Activated CD4-positive, alpha-beta memory T cell treated with anti-CD3 and anti-CD28 coated beads for 36 hours (primary cell): ENCODE measurements at regions not wholly inside any gene's neighbourhood (a gene's known extent, or its start where the extent isn't known, plus 50 kb on each side); places are given as distances from the start of the nearest gene placed in this dataset.

Experiments used
- CTCF ChIA-PET: fragments of 350-600 bp; sonication (Branson Sonifier 250); formaldehyde crosslinking; loops from one replicate; lab custom pipeline; 2021; ENCODE audit warnings: antibody characterized with exemption, inconsistent platforms; lab: Charles Lee
- POLR2A ChIA-PET: fragments of 350-600 bp; sonication (Branson Sonifier 250); formaldehyde crosslinking; loops from one replicate; lab custom pipeline; 2021; ENCODE audit warnings: antibody characterized with exemption; lab: Charles Lee
- DNase-seq: peaks from one replicate; pipeline ENCODE4 v3.0.0-alpha.2; 2020
- H3K27ac Mint-ChIP-seq: one replicate; pipeline ENCODE4 v1.8.0; 2021; ENCODE audit warnings: mixed read lengths
- H3K27me3 Mint-ChIP-seq: one replicate; pipeline ENCODE4 v1.8.0; 2021; ENCODE audit warnings: mixed read lengths
- H3K36me3 Mint-ChIP-seq: one replicate; pipeline ENCODE4 v1.8.0; 2021; ENCODE audit warnings: mixed read lengths
- H3K4me1 Mint-ChIP-seq: one replicate; pipeline ENCODE4 v1.8.0; 2021; ENCODE audit warnings: low read depth, mixed read lengths
- H3K4me3 Mint-ChIP-seq: one replicate; pipeline ENCODE4 v1.8.0; 2021; ENCODE audit warnings: mild to moderate bottlenecking, mixed read lengths
- H3K9me3 Mint-ChIP-seq: one replicate; pipeline ENCODE4 v1.8.0; 2021; ENCODE audit warnings: mixed read lengths
- intact Hi-C: fragments of 100-400 bp; cut with micrococcal nuclease; formaldehyde crosslinking; loops from one replicate; pipeline ENCODE4 v1.15.1; 2023

- ChIA-PET CTCF (no interaction called here), POLR2A (no interaction called here)
- Mint-ChIP-seq H3K27me3 (peaks cover 5% of the 10 kb centered on the region), H3K4me3 (no peak overlapping the region), H3K36me3 (no peaks in the 10 kb centered on the region), H3K27ac (no peak overlapping the region), H3K9me3 (no peaks in the 10 kb centered on the region), H3K4me1 (no peaks in the 10 kb centered on the region)
- no peak for DNase-seq
- intact Hi-C loops, result no loop called here
Observed at GRCh38 chr4:100970414-100970813, 376.9 kb downstream of the PPP3CA start.

GRCh38 chr4:100969925-100970324 is 377.4 kb downstream of the PPP3CA start:
- CTCF ChIA-PET, result no interaction called here
- H3K36me3 Mint-ChIP-seq, result no peaks in the 10 kb centered on the region
- H3K27me3 Mint-ChIP-seq, result peaks cover 5% of the 10 kb centered on the region
- no peak overlapping the region for H3K27ac Mint-ChIP-seq
- no peak overlapping the region for H3K4me3 Mint-ChIP-seq
- DNase-seq, result no peak
- no peaks in the 10 kb centered on the region for H3K9me3 Mint-ChIP-seq
- H3K4me1 Mint-ChIP-seq, result no peaks in the 10 kb centered on the region
- intact Hi-C loops, result no loop called here
- POLR2A ChIA-PET, result no interaction called here

GRCh38 chr4:100968046-100968445 is 379.3 kb downstream of the PPP3CA start:
- H3K27me3 Mint-ChIP-seq, result peaks cover 5% of the 10 kb centered on the region
- no peaks in the 10 kb centered on the region for H3K36me3 Mint-ChIP-seq
- no peak for DNase-seq
- intact Hi-C loops, result no loop called here
- CTCF ChIA-PET, result interaction anchor here (0.6 kb wide), 1 partner anchor 91 kb away, joined by 3 read pairs; no protein-coding TSS in a partner anchor
- no peaks in the 10 kb centered on the region for H3K4me1 Mint-ChIP-seq
- no peaks in the 10 kb centered on the region for H3K9me3 Mint-ChIP-seq
- POLR2A ChIA-PET, result no interaction called here
- no peak overlapping the region for H3K27ac Mint-ChIP-seq
- H3K4me3 Mint-ChIP-seq, result no peak overlapping the region

- H3K27me3 Mint-ChIP-seq, result peaks cover 2% of the 10 kb centered on the region
- H3K4me3 Mint-ChIP-seq, result no peak overlapping the region
- intact Hi-C loops, result no loop called here
- no peak overlapping the region for H3K27ac Mint-ChIP-seq
- ChIA-PET POLR2A (no interaction called here), CTCF (no interaction called here)
- H3K4me1 Mint-ChIP-seq, result no peaks in the 10 kb centered on the region
- H3K36me3 Mint-ChIP-seq, result no peaks in the 10 kb centered on the region
- H3K9me3 Mint-ChIP-seq, result no peaks in the 10 kb centered on the region
- DNase-seq, result no peak
Observed at GRCh38 chr4:100963627-100964026, 383.7 kb downstream of the PPP3CA start.

GRCh38 chr4:100962698-100963097 is 384.6 kb downstream of the PPP3CA start:
- POLR2A ChIA-PET, result no interaction called here
- Mint-ChIP-seq H3K4me3 (no peak overlapping the region), H3K4me1 (no peaks in the 10 kb centered on the region), H3K36me3 (no peaks in the 10 kb centered on the region), H3K27me3 (peaks cover 2% of the 10 kb centered on the region), H3K27ac (no peak overlapping the region), H3K9me3 (no peaks in the 10 kb centered on the region)
- CTCF ChIA-PET, result no interaction called here
- DNase-seq, result no peak
- intact Hi-C loops, result no loop called here

DNA sequence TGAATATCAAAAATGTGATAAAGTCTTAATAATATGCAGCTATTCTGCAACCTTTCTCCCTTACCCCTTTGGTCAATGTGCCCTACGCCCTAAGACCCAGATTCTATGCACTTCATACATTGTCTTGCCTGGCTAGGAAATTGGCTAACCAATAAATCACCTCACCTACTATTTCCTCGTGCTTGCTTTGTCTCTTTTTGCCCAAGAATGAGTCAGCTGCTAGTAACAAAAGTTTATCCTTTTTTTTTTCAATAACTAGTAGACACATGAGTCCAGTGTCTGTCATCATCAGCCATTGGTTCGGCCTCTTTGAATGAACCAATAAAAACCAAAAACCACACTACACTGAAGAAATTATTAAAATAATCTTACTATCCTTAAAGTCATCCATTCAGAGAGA is 387.1 kb downstream of the PPP3CA start:
- CTCF ChIA-PET, result no interaction called here
- Mint-ChIP-seq H3K27me3 (no peaks in the 10 kb centered on the region), H3K4me3 (no peak overlapping the region), H3K9me3 (no peaks in the 10 kb centered on the region), H3K27ac (no peak overlapping the region), H3K4me1 (no peaks in the 10 kb centered on the region), H3K36me3 (no peaks in the 10 kb centered on the region)
- intact Hi-C loops, result no loop called here
- POLR2A ChIA-PET, result no interaction called here
- no peak for DNase-seq

GRCh38 chr4:100954046-100954445 is 393.3 kb downstream of the PPP3CA start:
- H3K9me3 Mint-ChIP-seq, result no peaks in the 10 kb centered on the region
- no peak overlapping the region for H3K4me3 Mint-ChIP-seq
- intact Hi-C loops, result no loop called here
- ChIA-PET POLR2A (no interaction called here), CTCF (interaction anchor here (0.8 kb wide), 1 partner anchor 11 kb away, joined by 3 read pairs; no protein-coding TSS in a partner anchor)
- H3K36me3 Mint-ChIP-seq, result no peaks in the 10 kb centered on the region
- H3K27ac Mint-ChIP-seq, result no peak overlapping the region
- no peak for DNase-seq
- H3K4me1 Mint-ChIP-seq, result no peaks in the 10 kb centered on the region
- H3K27me3 Mint-ChIP-seq, result peaks cover 3% of the 10 kb centered on the region

DNA sequence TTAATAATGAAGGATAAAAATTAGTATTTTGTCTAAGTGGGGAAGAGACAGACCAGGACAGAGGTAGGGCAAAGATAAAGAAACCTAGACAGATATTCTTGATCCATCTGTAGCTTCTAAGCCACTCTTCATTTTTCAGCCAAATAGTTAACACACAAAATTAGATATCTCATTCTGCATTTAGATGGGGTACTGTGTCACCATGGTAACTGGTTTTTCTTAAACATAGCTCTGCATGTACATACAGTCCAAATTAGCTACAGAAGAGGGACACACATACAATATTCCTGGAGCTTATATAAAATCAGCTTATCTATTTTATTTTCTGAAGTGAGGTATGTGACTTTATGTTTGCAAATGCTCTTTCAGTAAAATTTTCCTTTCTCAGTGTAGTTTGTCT is 393.7 kb downstream of the PPP3CA start:
- intact Hi-C loops, result no loop called here
- H3K27me3 Mint-ChIP-seq, result peaks cover 3% of the 10 kb centered on the region
- no peaks in the 10 kb centered on the region for H3K9me3 Mint-ChIP-seq
- no peak for DNase-seq
- H3K4me3 Mint-ChIP-seq, result no peak overlapping the region
- CTCF ChIA-PET, result interaction anchor here (0.8 kb wide), 1 partner anchor 11 kb away, joined by 3 read pairs; no protein-coding TSS in a partner anchor
- H3K27ac Mint-ChIP-seq, result no peak overlapping the region
- no peaks in the 10 kb centered on the region for H3K4me1 Mint-ChIP-seq
- H3K36me3 Mint-ChIP-seq, result no peaks in the 10 kb centered on the region
- POLR2A ChIA-PET, result no interaction called here

GRCh38 chr4:100952590-100952989 is 394.7 kb downstream of the PPP3CA start:
- CTCF ChIA-PET, result no interaction called here
- H3K27me3 Mint-ChIP-seq, result peaks cover 3% of the 10 kb centered on the region
- H3K4me3 Mint-ChIP-seq, result no peak overlapping the region
- H3K36me3 Mint-ChIP-seq, result no peaks in the 10 kb centered on the region
- H3K9me3 Mint-ChIP-seq, result no peaks in the 10 kb centered on the region
- no peaks in the 10 kb centered on the region for H3K4me1 Mint-ChIP-seq
- POLR2A ChIA-PET, result no interaction called here
- DNase-seq, result no peak
- H3K27ac Mint-ChIP-seq, result no peak overlapping the region
- intact Hi-C loops, result no loop called here

- Mint-ChIP-seq H3K4me1 (no peaks in the 10 kb centered on the region), H3K36me3 (no peaks in the 10 kb centered on the region), H3K9me3 (no peaks in the 10 kb centered on the region), H3K4me3 (no peak overlapping the region), H3K27ac (no peak overlapping the region), H3K27me3 (peaks cover 3% of the 10 kb centered on the region)
- DNase-seq, result no peak
- ChIA-PET CTCF (no interaction called here), POLR2A (no interaction called here)
- intact Hi-C loops, result no loop called here
Observed at GRCh38 chr4:100949350-100949935, 397.9 kb downstream of the PPP3CA start.

GRCh38 chr4:100948911-100949310 is 398.4 kb downstream of the PPP3CA start:
- Mint-ChIP-seq H3K4me1 (no peaks in the 10 kb centered on the region), H3K4me3 (no peak overlapping the region), H3K9me3 (no peaks in the 10 kb centered on the region), H3K27me3 (peaks cover 3% of the 10 kb centered on the region), H3K36me3 (no peaks in the 10 kb centered on the region), H3K27ac (no peak overlapping the region)
- ChIA-PET CTCF (no interaction called here), POLR2A (no interaction called here)
- intact Hi-C loops, result no loop called here
- DNase-seq, result no peak

DNA sequence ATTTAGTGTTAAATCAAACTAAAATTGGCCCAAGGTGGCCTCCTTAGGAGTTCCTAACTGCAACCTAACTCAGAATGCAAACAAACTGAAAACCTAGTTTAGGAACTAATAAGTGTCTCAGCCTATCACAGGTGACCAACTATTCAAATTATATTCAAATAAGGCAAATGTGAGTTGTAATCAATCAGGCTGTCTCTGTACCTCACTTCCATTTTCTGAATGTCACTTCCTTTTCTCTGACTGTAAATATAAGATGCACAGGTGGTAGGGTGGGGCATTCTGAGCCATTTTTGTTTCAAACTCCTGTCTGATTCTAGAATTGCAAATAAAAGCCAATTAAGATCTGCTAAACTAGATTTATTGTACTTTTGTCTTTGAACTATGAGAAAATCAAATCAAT is 401.5 kb downstream of the PPP3CA start:
- Mint-ChIP-seq H3K27ac (no peak overlapping the region), H3K27me3 (peaks cover 3% of the 10 kb centered on the region), H3K36me3 (no peaks in the 10 kb centered on the region), H3K4me3 (no peak overlapping the region), H3K4me1 (no peaks in the 10 kb centered on the region), H3K9me3 (peaks cover 9% of the 10 kb centered on the region)
- POLR2A ChIA-PET, result no interaction called here
- DNase-seq, result no peak
- CTCF ChIA-PET, result no interaction called here
- intact Hi-C loops, result no loop called here

- intact Hi-C loops, result no loop called here
- DNase-seq, result no peak
- H3K36me3 Mint-ChIP-seq, result no peaks in the 10 kb centered on the region
- no peak overlapping the region for H3K4me3 Mint-ChIP-seq
- peaks cover 9% of the 10 kb centered on the region for H3K9me3 Mint-ChIP-seq
- no peaks in the 10 kb centered on the region for H3K27me3 Mint-ChIP-seq
- H3K27ac Mint-ChIP-seq, result no peak overlapping the region
- H3K4me1 Mint-ChIP-seq, result no peaks in the 10 kb centered on the region
- ChIA-PET CTCF (no interaction called here), POLR2A (no interaction called here)
Observed at GRCh38 chr4:100938698-100939097, 408.6 kb downstream of the PPP3CA start.
